ENCODE measurements at regions not wholly inside any gene's neighbourhood (a gene's known extent, or its start where the extent isn't known, plus 50 kb on each side); places are given as distances from the start of the nearest gene placed in this dataset.

GRCh38 chr1:68889471-68889870, 392.6 kb upstream of the DEPDC1 start:
- Histone ChIP-seq H3K36me3 (no peaks in the 10 kb centered on the region), H3K4me1 (no peaks in the 10 kb centered on the region), H3K27ac (no peak overlapping the region), H3K9me3 (no peaks in the 10 kb centered on the region), H3K4me3 (no peak overlapping the region), H3K27me3 (no peaks in the 10 kb centered on the region)
- TF ChIP-seq, protein P1, sequence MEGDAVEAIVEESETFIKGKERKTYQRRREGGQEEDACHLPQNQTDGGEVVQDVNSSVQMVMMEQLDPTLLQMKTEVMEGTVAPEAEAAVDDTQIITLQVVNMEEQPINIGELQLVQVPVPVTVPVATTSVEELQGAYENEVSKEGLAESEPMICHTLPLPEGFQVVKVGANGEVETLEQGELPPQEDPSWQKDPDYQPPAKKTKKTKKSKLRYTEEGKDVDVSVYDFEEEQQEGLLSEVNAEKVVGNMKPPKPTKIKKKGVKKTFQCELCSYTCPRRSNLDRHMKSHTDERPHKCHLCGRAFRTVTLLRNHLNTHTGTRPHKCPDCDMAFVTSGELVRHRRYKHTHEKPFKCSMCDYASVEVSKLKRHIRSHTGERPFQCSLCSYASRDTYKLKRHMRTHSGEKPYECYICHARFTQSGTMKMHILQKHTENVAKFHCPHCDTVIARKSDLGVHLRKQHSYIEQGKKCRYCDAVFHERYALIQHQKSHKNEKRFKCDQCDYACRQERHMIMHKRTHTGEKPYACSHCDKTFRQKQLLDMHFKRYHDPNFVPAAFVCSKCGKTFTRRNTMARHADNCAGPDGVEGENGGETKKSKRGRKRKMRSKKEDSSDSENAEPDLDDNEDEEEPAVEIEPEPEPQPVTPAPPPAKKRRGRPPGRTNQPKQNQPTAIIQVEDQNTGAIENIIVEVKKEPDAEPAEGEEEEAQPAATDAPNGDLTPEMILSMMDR (IDR thresholded peaks at IDR 0.05), result no peak
- TF ChIP-seq POLR2A (IDR thresholded peaks at IDR 0.05), result no peak
- TF ChIP-seq EP300 (IDR thresholded peaks at IDR 0.05), result no peak
- no peak for DNase-seq (ENCODE audit: low spot score in 2 of 2)
- 64 to 66% methylated on average over 5 of the region's 5 CpGs for WGBS, 2 donors

DNA sequence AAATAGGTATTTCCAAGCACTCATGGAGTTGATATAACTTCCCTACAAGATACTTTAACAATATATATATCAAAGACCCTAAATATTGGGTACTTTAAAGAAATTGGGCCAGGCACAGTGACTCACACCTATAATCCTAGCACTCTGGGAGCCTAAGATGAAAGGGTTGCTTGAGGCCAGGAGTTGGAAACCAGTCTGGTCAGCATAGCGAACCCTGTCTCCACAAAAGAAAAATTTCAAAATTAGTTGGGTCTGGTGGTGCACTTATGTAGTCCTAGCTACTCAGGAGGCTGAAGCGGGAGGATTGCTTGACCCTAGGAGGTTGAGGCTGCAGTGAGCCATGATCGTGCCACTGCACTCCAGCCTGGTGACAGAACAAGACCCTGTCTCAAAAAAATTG, 393.9 kb upstream of the DEPDC1 start:
- Histone ChIP-seq H3K36me3 (no peaks in the 10 kb centered on the region), H3K9me3 (no peaks in the 10 kb centered on the region), H3K4me3 (no peak overlapping the region), H3K4me1 (no peaks in the 10 kb centered on the region), H3K27ac (no peak overlapping the region), H3K27me3 (no peaks in the 10 kb centered on the region)
- no peak for DNase-seq (ENCODE audit: low spot score in 2 of 2)
- TF ChIP-seq POLR2A (IDR thresholded peaks at IDR 0.05) (no peak), EP300 (IDR thresholded peaks at IDR 0.05) (no peak)
- TF ChIP-seq, protein P1 (IDR thresholded peaks at IDR 0.05), result no peak
- WGBS, 2 donors, result 96% methylated on average over 3 of the region's 3 CpGs

GRCh38 chr1:68904477-68904876, 407.6 kb upstream of the DEPDC1 start:
- no peak overlapping the region for H3K4me3 ChIP-seq
- WGBS, 2 donors, result 71% methylated on average over 3 of the region's 3 CpGs
- H3K9me3 ChIP-seq, result peaks cover 0 to 5% (median 0%) of the 10 kb centered on the region in 4 donors
- no peaks in the 10 kb centered on the region for H3K36me3 ChIP-seq
- DNase-seq (ENCODE audit: low spot score in 2 of 2), result no peak
- H3K27me3 ChIP-seq, result no peaks in the 10 kb centered on the region
- TF ChIP-seq POLR2A (IDR thresholded peaks at IDR 0.05) (no peak), EP300 (IDR thresholded peaks at IDR 0.05) (no peak)
- TF ChIP-seq, protein P1 (IDR thresholded peaks at IDR 0.05), result no peak
- no peaks in the 10 kb centered on the region for H3K4me1 ChIP-seq
- no peak overlapping the region for H3K27ac ChIP-seq

DNA sequence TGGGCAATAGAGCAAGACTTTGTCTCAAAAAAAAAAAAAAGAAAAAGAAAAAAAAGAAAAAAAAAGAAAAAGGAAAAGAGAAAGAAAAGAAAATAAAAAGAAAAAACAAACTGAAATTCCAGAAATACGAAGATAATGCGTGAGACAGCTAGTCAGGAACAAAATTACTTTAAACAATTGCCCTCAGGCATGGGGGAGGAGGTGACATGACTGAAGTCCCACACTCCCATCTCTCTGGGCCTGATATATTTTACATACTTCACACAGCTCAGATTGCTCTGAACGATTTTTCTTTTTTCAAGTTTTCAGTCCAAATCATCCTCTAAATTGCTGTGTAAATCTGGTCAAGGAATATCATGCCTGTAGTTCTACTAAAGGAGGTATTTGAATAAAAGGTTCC, 409.5 kb upstream of the DEPDC1 start:
- TF ChIP-seq, protein P1 (IDR thresholded peaks at IDR 0.05), result no peak
- TF ChIP-seq EP300 (IDR thresholded peaks at IDR 0.05), result no peak
- no peak for TF ChIP-seq POLR2A (IDR thresholded peaks at IDR 0.05)
- Histone ChIP-seq H3K27ac (no peak overlapping the region), H3K4me1 (no peaks in the 10 kb centered on the region), H3K27me3 (no peaks in the 10 kb centered on the region), H3K9me3 (peaks cover 0 to 12% (median 0%) of the 10 kb centered on the region in 4 donors), H3K4me3 (no peak overlapping the region), H3K36me3 (no peaks in the 10 kb centered on the region)
- DNase-seq (ENCODE audit: low spot score in 2 of 2), result no peak
- 72 to 81% methylated on average over 3 of the region's 3 CpGs for WGBS, 2 donors

GRCh38 chr1:68907491-68907890, 410.6 kb upstream of the DEPDC1 start:
- TF ChIP-seq EP300 (IDR thresholded peaks at IDR 0.05), result no peak
- TF ChIP-seq, protein P1 (IDR thresholded peaks at IDR 0.05), result no peak
- TF ChIP-seq POLR2A (IDR thresholded peaks at IDR 0.05), result no peak
- Histone ChIP-seq H3K36me3 (no peaks in the 10 kb centered on the region), H3K4me3 (no peak overlapping the region), H3K4me1 (no peaks in the 10 kb centered on the region), H3K27me3 (no peaks in the 10 kb centered on the region), H3K9me3 (peaks cover 0 to 12% (median 0%) of the 10 kb centered on the region in 4 donors), H3K27ac (no peak overlapping the region)
- DNase-seq (ENCODE audit: low spot score in 2 of 2), result no peak
- WGBS, 2 donors, result 82 to 86% methylated on average over 5 of the region's 5 CpGs
